Right ventricle myocardium superior (tissue), 1 donor: ENCODE measurements at regions not wholly inside any gene's neighbourhood (a gene's known extent, or its start where the extent isn't known, plus 50 kb on each side); places are given as distances from the start of the nearest gene placed in this dataset.
"Not testable (repeated sequence)": the region's sequence is repeated elsewhere in the genome, so short reads cannot be mapped to it uniquely, and the experiment has no call there.

Experiments used
- ATAC-seq: fragments of 200-7000 bp; cut with Tn5 transposase; one replicate; pipeline ENCODE4 v1.9.1; 2020; ENCODE audit warnings: mild to moderate bottlenecking; ENCODE audit not compliant: poor library complexity
- DNase-seq: peaks from one replicate; pipeline ENCODE4 v3.0.0-alpha.2; 2020
- intact Hi-C: fragments of 100-400 bp; cut with DNase I; formaldehyde crosslinking; loops from one replicate; pipeline ENCODE4 v1.11.2; 2022
- donor health status: DM: no; HTN: yes; CAD: no; lungs with severe emphysema.

GRCh38 chr5:152142840-152143469 is 218.3 kb upstream of the GLRA1 start:
- peak; percentile 66 for DNase-seq
- intact Hi-C loops: loop anchor here (2.0 to 10.0 kb wide), 3 partner anchors 132 to 362 kb away; no protein-coding TSS in a partner anchor

GRCh38 chr5:152140347-152140746 is 215.7 kb upstream of the GLRA1 start:
- DNase-seq (no peak), ATAC-seq (no peak)
- intact Hi-C loops: loop anchor here (10.0 kb wide), 2 partner anchors 134 to 364 kb away; no protein-coding TSS in a partner anchor

More at GRCh38 chr5:152142840-152143469, 218.3 kb upstream of the GLRA1 start:
- ATAC-seq: peak; percentile 83

DNA sequence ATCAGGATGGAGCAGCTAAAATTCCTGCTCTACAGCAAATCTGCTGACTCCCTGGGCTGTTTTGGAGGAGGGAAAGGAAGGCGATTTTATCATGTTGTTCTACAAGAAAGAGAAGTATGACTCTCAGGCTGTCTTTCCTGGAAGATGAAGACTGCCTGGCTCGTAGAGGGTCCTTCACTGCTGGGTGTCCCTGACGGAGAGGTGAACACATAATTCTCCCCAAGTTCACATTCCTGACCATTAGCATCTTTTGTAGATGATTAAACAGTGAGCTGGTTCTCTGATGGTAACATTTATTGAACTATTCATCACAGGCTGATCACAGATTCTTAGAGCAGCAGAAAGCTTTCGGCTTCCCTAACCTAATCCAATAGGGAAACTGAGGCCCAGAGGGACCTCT is 212.4 kb upstream of the GLRA1 start:
- ATAC-seq: no peak
- intact Hi-C loops: no loop called here
- DNase-seq: no peak

DNA sequence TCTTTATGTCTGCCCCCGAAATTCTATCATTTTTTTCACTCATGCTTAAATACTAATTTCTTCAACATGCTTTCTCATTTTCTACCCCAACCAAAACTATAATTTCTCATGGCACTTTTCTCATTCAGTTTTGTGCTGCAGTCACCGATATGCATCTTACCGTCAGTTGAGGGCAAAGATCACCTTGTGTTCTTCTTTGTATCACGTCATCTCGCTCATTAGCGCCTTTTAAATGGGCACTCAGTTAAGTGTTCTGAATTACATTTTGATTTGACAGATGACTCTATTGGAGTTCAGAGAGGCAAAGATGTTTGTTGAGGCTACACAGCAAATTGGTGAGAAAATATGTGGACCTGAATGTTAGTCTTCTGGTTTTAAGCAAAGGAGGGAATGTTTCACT is 211.7 kb upstream of the GLRA1 start:
- DNase-seq: no peak
- intact Hi-C loops: no loop called here
- ATAC-seq: no peak

DNA sequence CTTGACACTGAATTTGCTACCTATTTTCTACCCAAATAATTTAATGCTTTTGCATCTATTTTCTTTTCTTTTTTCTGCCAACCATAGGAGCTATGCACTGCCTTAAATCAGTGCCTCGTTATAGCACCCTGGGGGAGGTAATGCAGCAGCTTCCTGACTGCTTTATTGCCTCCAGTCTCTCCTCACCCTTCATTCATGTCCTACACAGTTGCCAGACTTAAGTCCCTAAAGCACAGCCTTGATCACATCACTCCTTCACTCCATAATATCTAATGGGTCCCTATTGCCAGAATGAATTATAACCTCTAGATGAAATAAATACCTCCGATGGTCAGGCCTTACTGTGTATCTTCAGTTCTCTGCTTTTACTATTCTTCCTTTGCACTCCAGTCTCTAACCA is 211.2 kb upstream of the GLRA1 start:
- DNase-seq (no peak), ATAC-seq (no peak)
- intact Hi-C loops: no loop called here

GRCh38 chr5:152125661-152126205 is 201.1 kb upstream of the GLRA1 start:
- DNase-seq: no peak
- no peak for ATAC-seq
- intact Hi-C loops: no loop called here

DNA sequence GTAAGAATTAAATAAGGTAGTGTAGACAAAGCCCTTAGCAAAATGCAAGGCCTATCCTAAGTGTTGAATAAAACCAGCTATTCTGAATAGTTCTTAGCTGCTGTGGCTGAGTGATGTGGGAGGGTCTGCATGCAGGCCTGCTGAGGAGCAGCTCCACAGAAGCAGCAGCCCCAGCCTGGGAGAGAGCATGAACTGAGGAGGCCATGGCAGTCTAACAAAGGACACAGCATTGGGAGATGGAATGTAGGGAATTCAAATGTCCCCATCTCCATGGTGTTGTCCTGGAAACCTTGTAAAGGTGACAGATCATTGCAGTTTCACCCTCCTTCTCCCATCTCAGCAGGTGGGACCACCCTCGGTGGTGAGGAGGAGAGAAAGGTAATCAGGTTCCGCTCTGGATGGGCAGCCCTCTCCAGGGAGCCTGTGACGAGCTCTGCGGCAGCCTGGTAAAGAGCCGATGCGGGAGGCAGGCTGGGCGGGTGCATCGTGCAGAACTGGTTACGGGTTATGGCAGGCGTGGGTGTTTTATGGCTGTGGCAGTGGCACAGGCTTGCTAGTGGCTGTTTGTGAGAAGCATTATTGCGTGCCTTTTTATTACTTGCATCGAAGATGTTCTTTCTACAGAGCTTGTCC is 199.9 kb upstream of the GLRA1 start:
- DNase-seq (no peak), ATAC-seq (no peak)
- intact Hi-C loops: no loop called here

DNA sequence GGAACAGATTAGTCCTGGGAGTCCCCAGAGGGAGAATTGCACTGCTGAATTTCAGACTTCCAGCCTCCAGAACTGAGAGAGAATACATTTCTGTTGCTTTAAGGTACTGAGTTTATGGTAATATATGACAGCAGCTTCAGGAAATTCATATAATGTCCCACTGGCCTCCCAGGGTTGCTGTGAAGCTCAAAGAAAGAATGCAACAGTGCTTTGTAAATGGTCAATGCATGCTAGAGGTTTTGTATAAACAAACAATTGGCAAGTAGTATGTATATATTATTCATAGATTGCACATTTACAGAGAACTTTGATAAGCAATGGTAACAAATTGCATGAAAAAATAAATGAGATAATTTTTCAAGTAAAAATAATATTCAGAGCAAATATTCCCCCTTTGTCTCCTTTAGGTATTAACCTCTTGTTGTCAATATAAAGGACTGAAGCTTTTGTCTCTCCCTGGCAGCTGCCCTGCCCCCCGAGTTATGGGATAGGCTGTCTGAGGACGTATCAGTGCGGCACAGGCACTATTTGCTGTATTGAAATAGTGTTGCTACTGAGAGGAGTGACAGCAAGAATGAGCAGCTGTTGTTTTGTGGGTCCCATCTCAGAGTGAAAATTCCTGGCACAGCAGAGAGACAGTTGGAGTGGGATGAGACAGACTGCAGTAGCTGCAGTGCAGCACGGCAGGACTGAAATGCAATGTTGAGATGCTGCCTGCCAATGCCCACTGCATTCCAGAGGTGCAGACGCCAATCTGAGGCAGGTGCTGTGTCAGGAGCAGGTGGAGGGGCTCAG is 194.2 kb upstream of the GLRA1 start:
- DNase-seq (no peak), ATAC-seq (no peak)
- intact Hi-C loops: no loop called here

DNA sequence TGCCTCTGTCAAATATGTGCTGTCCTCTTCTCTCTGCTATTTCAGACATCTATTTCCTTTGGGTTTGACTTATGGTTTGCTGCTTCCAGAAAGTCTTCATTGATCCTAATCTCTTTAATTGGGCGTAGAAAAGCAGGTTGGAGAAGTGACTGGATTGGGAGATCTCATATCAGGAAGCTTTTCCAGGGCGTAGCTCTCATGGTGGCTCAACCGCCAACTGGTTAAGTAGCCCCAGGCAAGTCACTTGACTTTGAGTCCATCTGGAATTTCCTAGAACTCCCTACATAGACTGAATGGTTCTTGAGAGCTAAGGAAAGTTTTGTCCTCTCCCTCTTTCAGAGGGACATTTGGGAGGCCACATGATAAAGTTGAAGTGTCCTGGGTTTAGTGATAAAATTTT is 192.3 kb upstream of the GLRA1 start:
- intact Hi-C loops: no loop called here
- no peak for ATAC-seq
- DNase-seq: no peak

DNA sequence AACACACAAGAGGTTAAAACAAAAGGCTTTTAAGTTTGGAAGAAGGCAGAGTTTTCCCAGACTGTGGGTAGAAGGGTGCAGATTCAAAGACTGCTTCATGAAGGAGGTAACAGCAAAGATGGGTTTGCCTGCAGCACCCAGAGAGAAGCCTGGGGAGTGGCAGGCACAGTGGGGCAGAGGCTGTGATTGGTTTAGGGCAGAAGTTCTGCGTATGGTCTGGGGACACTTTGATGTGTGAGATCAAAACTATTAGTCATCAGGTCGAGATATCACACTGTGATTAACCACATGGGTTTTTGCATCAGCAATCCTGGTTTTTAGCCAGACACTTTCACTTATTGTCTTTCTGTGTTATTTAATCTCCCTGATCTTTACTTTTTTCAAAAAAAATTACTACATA is 188.8 kb upstream of the GLRA1 start:
- intact Hi-C loops: no loop called here
- no peak for DNase-seq
- no peak for ATAC-seq

GRCh38 chr5:152107220-152107619 is 182.6 kb upstream of the GLRA1 start:
- ATAC-seq (no peak), DNase-seq (no peak)
- intact Hi-C loops: no loop called here

- DNase-seq: no peak
- intact Hi-C loops: no loop called here
- no peak for ATAC-seq
Measured at GRCh38 chr5:152106571-152106970, 181.9 kb upstream of the GLRA1 start.

GRCh38 chr5:152105085-152105484 is 180.4 kb upstream of the GLRA1 start:
- intact Hi-C loops: no loop called here
- no peak for ATAC-seq
- no peak for DNase-seq

DNA sequence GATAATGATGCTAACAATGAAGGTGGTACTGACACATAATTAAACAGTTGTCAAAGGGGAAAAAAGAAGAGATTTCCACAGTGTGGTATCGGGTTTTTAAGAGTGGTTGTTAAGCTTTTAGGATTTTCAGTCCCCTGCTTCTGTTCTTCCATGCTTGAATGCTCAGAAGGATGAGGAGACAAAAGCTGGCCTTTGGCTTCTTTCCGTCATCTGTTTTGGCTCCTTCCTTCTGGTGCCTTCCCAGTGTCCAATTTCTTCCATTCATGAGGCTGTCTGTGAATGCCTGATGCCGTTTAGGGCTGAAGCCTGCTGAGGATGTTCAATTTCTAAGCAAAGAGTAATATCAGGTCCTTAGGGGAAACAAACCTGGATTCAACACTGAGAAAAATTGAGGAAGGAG is 179.6 kb upstream of the GLRA1 start:
- DNase-seq: no peak
- intact Hi-C loops: no loop called here
- no peak for ATAC-seq

DNA sequence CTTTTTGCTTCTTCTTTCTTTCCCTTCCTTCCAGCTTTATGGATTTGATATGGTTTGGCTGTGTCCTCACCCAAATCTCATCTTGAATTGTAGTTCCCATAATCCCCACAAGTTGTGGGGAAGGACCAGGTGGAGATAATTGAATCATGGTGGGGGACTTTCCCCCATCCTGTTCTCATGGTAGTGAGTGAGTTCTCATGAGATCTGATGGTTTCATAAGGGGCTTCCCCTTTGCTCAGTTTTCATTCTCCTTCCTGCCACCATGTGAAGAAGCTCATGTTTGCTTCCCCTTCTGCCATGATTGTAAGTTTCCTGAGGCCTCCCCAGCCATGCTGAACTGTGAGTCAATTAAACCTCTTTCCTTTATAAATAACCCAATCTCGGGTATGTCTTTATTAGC is 178.3 kb upstream of the GLRA1 start:
- intact Hi-C loops, DNase-seq, ATAC-seq: not testable (repeated sequence)

- ATAC-seq: no peak
- DNase-seq: no peak
- intact Hi-C loops: no loop called here
Measured at GRCh38 chr5:152102057-152102456, 177.4 kb upstream of the GLRA1 start.

DNA sequence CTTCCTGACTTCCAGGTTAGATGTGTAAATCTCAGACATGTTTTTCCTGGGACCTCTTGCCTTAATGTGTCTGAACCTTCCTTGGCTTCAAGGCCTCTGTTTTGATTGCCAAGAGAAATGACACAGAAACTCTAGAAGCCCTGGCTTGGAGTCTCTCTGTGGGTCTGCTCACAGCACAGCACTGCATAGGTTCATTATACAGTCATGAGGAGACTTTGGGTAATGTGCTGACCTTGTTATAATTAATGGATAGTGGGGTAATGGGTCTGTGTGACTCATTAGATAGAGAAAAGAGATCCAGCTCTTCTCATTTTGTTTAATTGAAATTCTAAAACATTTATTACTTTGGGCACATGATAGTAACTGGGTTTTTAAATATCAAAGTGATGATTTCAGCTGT is 175.8 kb upstream of the GLRA1 start:
- intact Hi-C loops: no loop called here
- ATAC-seq: no peak
- DNase-seq: no peak

DNA sequence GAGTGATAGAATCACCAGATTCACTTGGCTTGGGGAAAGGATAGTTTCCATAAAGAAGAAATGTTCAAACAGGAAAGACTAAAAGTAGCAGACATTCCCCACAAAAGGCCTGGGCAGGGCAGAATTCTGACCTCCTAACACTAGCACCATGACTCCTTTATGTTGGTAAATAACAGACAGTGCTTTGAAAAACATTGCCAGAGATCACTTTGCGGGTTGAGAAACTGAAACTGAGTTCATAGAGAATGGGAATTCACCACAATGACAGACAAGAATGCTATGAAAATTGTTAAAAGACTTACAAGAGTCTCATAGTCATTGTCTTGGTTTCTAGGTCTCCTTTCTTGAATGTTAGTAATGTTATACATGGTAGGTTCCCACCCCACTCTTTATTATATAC is 172.5 kb upstream of the GLRA1 start:
- intact Hi-C loops: no loop called here
- DNase-seq: no peak
- no peak for ATAC-seq

DNA sequence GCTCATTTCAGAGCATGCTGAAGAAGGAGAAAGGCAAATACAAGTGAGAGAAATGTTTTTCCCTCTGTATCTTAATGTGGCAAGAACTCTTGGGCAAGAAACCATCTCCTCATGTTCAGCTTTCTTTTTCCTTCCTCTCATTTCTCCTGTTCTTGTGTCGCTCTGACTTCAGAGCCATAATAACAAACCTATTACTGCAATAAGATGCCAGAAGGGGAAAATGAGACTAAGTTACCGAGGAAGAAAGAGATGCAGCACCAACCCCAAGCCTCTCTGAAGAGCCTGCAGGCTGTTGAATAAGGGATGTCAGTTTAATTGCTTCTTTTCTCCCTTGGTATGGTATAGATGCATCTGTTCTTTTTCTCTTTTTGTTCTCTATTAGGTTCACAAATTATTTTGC is 170.1 kb upstream of the GLRA1 start:
- ATAC-seq (no peak), DNase-seq (no peak)
- intact Hi-C loops: no loop called here

- no peak for ATAC-seq
- intact Hi-C loops: no loop called here
Measured at GRCh38 chr5:152094060-152094459, 169.4 kb upstream of the GLRA1 start.

More at GRCh38 chr5:152094060-152094459, 169.4 kb upstream of the GLRA1 start:
- DNase-seq: no peak
